Calu3 (cell line): ENCODE measurements at regions not wholly inside any gene's neighbourhood (a gene's known extent, or its start where the extent isn't known, plus 50 kb on each side); places are given as distances from the start of the nearest gene placed in this dataset.
"Not testable (repeated sequence)": the region's sequence is repeated elsewhere in the genome, so short reads cannot be mapped to it uniquely, and the experiment has no call there.

Experiments
- BruUV-seq: library from RNA; stranded (reverse); fragments of 400-500 nt; replicated peaks from 2 replicates; lab custom pipeline; 2021; lab: Mats Ljungman, UMichigan
- CTCF ChIA-PET: fragments of 300-600 bp; sonication (Branson Sonifier 250); formaldehyde crosslinking; loops from one replicate; lab custom pipeline; 2022; ENCODE audit warnings: antibody characterized with exemption; lab: Charles Lee
- DNase-seq: peaks from one replicate; pipeline ENCODE4 v3.0.0; 2022
- H3K27ac Mint-ChIP-seq: one replicate; pipeline ENCODE4 v1.8.0; 2022; ENCODE audit warnings: mixed read lengths; ENCODE audit not compliant: unreplicated experiment
- H3K27me3 Mint-ChIP-seq: one replicate; pipeline ENCODE4 v1.8.0; 2022; ENCODE audit warnings: mixed read lengths; ENCODE audit not compliant: unreplicated experiment
- H3K36me3 Mint-ChIP-seq: one replicate; pipeline ENCODE4 v1.8.0; 2022; ENCODE audit warnings: mild to moderate bottlenecking, moderate library complexity, mixed read lengths; ENCODE audit not compliant: insufficient read depth, unreplicated experiment
- H3K4me1 Mint-ChIP-seq: one replicate; pipeline ENCODE4 v1.8.0; 2022; ENCODE audit warnings: mild to moderate bottlenecking, low read depth, mixed read lengths; ENCODE audit not compliant: unreplicated experiment
- H3K4me3 Mint-ChIP-seq: one replicate; pipeline ENCODE4 v1.8.0; 2022; ENCODE audit warnings: mild to moderate bottlenecking, low read depth, moderate library complexity, mixed read lengths; ENCODE audit not compliant: unreplicated experiment
- H3K9me3 Mint-ChIP-seq: one replicate; pipeline ENCODE4 v1.8.0; 2022; ENCODE audit warnings: low read depth, mixed read lengths; ENCODE audit not compliant: unreplicated experiment
- CTCF ChIP-seq: fragments of 200-600 bp; IDR thresholded peaks from one replicate; pipeline ENCODE4 v1.8.0; 2022; ENCODE audit warnings: antibody characterized with exemption; ENCODE audit not compliant: unreplicated experiment
- intact Hi-C: fragments of 100-400 bp; cut with micrococcal nuclease; formaldehyde crosslinking; loops from one replicate; pipeline ENCODE4 v1.10.0; 2022; ENCODE audit not compliant: unreplicated experiment

GRCh38 chr1:215028954-215029353, 53.6 kb upstream of the KCNK2 start:
- CTCF ChIA-PET = interaction anchor here (0.7 kb wide), 1 partner anchor 32 kb away, joined by 3 read pairs; no protein-coding TSS in a partner anchor
- H3K4me1 Mint-ChIP-seq = no peaks in the 10 kb centered on the region
- intact Hi-C loops = no loop called here
- no peak for DNase-seq
- no peak overlapping the region for H3K27ac Mint-ChIP-seq
- no peak overlapping the region for H3K4me3 Mint-ChIP-seq
- no TSS peak for BruUV-seq
- H3K36me3 Mint-ChIP-seq = no peaks in the 10 kb centered on the region
- no peaks in the 10 kb centered on the region for H3K27me3 Mint-ChIP-seq
- no peak for TF ChIP-seq CTCF
- no peaks in the 10 kb centered on the region for H3K9me3 Mint-ChIP-seq

- H3K9me3 Mint-ChIP-seq, H3K4me3 Mint-ChIP-seq, BruUV-seq, H3K4me1 Mint-ChIP-seq, intact Hi-C loops, H3K27ac Mint-ChIP-seq, DNase-seq, CTCF ChIA-PET, H3K36me3 Mint-ChIP-seq, H3K27me3 Mint-ChIP-seq: not testable (repeated sequence)
Observed at GRCh38 chr1:215030581-215030980, 52.0 kb upstream of the KCNK2 start.

GRCh38 chr1:215031392-215031791, 51.1 kb upstream of the KCNK2 start:
- Mint-ChIP-seq H3K27ac (no peak overlapping the region), H3K36me3 (no peaks in the 10 kb centered on the region), H3K4me1 (no peaks in the 10 kb centered on the region), H3K27me3 (no peaks in the 10 kb centered on the region), H3K4me3 (no peak overlapping the region), H3K9me3 (no peaks in the 10 kb centered on the region)
- CTCF ChIA-PET = no interaction called here
- TF ChIP-seq CTCF = no peak
- intact Hi-C loops = no loop called here
- no TSS peak for BruUV-seq
- DNase-seq = no peak
